GM04504 (cell line): ENCODE measurements at regions not wholly inside any gene's neighbourhood (a gene's known extent, or its start where the extent isn't known, plus 50 kb on each side); places are given as distances from the start of the nearest gene placed in this dataset.
"Not testable (repeated sequence)": the region's sequence is repeated elsewhere in the genome, so short reads cannot be mapped to it uniquely, and the experiment has no call there.

Experiments
- DNase-seq: peaks from one replicate; pipeline ENCODE4 v3.0.0-alpha.2; 2012; ENCODE audit warnings: low read depth

DNA sequence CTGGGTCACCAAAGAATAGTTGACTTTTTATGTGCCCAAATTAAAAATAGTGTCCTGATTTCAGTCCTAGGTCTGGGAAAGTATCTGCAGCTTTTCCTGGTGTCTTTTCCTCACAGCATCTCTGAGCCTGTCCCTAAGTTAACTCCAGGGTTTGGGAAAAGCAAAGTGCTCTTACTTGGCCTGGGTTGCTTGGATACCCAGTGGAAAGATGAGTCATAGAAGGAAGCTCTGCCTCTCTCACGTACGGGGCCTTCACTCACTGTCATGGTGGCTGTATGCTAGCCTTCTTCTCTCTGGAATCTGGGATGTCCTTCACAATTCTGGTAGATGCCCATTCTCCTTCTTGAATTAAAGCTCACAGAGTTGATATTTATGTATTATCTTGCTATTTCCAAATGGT lies 607.3 kb downstream of the ANKRD50 start:
- no peak for DNase-seq

DNA sequence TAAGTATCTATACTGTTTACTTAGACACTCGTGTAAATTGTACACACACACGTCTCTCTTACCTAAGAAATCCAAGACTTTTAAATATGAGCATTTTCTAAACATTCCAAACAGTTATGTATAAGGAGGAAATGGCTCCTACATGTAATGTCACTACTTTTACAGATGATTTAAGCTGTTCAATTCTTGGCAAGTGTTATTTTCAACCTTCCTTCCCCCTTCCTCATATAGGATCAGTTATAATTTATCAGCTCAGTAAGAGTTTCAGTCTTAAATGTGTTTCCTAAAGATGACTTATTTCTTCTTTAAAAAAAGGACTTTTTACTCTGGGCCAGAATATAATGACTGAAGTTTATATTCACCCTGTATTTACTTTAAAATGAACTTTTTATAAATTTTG lies 601.1 kb downstream of the ANKRD50 start:
- no peak for DNase-seq

DNA sequence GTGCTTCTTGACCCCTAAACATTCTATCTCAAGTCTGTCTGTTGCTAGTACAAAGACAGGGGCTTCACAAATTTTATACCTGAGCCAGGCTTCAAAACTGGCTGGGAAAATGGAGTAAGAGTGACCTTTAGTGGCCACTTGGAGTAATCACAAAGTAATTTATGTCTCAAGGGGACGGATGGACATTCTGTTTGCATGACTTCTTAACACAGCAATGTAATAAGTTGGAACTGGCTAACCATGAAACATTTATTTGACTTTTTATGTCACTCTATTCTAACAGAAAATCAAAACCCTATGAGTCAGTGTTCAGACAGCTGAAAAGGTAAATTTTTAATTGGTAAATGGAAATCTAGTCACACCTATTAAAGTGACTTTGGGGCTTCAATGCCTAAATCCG lies 600.6 kb downstream of the ANKRD50 start:
- DNase-seq, result peak; percentile 47

DNA sequence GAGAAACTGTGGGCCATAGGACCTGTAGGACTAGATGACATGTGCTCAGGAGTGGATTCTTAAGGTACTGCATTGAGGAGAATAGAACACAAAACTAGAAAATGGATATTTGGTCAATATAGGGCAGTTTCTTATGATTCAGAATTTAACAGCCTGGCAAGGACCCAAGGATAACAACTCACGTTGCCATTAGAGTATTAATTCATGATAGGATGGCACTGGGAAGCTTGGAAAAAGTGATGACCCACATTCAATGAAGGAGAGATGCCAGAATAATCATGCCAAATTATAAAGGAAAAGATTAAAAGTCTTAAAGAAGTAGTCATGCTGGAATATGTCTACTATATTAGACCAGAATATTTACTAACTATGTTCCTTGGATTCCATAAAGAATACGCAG lies 594.5 kb downstream of the ANKRD50 start:
- DNase-seq, result no peak

DNA sequence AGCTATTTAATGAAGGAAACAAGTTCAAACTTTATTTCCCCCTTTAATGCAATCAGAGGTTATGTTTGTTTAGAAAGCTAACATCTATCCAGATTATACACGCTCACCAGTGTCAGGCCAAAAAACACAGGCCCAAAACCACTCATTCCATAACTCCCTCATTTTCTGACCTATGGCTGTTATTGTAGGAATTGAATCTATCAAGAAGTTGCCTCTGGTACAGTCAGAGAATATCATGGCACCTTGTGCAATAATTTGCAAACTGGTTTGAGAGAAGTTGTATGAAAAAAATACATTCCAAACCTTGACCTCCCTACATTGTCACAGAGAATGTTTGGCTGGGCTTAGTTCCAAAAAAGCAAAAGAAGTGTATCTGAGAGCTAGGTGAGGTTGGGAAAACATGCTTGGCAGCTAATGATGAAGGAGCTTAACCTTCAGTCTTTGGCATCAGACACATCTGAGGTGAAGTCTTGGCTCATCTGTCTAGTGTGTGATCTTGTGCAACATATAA lies 591.0 kb downstream of the ANKRD50 start:
- DNase-seq, result no peak

DNA sequence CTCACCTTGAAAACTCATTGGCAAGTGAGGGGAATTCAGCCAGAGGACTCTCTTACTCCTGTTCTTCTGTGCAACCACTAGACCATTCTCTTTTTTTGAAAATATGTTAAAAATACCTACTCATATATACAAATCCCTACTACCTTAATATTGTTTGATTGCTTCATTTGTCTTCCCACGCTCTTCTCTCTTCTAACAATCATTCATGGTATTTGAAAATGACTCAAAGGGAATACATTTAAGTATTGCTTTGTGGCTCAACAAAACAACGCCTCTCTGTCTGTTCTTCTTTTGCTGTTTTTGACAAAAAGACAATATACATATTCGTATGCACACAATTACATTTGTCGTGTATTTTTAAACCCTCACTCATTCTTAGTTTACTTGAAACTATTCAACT lies 589.4 kb downstream of the ANKRD50 start:
- DNase-seq, result no peak

DNA sequence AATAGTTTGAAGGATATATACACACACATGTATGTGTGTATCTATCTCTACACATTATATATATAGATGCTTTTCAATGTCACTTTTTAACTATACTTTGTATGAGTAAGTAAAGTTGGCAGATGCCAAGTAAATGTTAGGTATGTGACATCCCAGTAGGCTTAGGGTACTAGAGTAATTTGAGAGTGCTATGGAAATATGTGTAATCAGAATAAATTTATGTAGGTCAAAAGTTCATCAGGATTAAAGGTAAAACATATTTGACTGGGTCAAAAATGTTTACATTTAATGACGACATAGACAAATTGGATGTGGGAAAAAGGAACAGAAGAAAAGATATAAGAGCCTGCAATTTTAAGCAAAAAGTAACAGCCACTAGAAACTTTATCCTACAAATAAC lies 588.8 kb downstream of the ANKRD50 start:
- no peak for DNase-seq

DNA sequence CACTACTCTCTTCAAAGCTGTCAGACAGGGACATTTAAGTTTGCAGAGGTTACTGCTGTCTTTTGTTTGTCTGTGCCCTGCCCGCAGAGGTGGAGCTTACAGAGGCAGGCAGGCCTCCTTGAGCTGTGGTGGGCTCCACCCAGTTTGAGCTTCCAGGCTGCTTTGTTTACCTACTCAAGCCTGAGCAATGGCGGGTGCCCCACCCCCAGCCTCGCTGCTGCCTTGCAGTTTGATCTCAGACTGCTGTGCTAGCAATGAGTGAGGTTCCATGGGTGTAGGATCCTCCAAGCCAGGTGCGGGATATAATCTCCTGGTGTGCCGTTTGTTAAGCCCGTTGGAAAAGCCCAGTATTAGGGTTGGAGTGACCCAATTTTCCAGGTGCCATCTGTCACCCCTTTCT lies 581.2 kb downstream of the ANKRD50 start:
- not testable (repeated sequence) for DNase-seq

DNA sequence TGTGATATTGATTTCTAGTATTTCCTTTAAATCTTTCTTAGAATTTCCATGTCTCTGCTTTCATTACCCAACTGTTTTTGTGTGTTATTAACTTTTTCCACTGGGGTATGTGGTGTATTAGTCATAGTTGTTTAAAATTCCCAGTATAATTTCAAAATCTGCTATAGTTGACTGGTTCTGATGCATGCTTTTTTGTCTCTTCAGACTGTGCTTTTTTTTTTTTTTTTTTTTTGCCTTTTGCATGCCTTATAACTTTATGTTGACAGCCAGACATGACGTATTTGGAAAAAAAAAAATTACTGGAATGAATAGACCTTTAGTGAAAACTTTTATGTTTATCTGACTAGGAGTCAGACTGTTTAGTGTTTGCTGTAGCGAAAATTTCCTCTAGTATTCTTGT lies 580.4 kb downstream of the ANKRD50 start:
- no peak for DNase-seq

DNA sequence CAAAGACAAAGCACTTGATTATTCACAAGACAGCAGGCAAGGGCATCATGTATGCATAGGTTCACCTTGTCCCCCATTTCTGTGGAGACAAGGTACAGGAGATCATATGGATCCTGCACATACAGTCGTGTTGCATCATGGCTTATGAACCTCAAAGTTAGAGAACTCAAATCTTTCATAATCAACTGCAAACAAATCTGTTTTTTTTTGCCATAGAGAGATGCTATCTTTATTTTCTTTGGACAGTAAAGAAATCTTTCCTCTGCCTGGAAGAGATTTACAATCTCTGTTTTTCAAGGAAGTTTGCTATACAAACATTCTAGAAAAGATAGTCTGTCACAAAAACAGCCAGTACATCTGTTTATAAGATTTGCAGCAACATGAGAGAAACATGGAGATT lies 578.8 kb downstream of the ANKRD50 start:
- no peak for DNase-seq

DNA sequence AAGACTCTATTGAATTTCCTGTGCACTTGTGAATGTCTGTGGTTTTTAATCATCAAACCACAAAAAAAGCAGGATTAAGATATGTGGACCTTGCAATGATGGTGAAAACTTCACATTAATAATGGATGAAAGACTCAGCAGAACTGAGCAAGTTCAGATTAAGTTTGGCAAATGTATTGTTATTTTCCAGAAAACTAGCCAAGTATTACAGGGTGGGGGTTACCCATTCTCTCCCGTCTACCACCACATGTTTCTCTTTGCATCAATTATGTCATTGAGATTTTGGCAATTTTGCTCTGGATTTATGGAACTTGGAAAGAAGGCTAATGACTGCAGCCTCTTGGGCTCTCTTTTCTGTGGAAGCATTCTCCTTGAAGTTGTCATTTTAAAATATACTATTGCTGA lies 577.1 kb downstream of the ANKRD50 start:
- DNase-seq, result no peak

DNA sequence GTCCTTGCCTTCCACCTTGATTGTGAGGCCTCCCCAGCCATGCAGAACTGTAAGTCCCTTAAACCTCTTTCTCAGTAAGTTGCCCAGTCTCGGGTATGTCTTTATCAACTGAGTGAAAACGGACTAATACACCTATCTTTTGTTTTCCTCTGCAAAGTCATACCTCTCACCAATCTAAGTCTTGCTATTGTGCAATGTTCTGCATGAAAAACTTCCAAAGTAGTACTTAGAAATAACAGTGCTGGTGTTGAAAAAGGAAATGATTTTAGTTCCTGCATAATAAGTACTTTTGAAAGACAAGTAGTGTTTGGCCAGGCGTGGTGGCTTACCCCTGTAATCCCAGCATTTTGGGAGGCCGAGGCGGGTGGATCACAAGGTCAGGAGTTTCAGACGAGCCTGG lies 573.5 kb downstream of the ANKRD50 start:
- no peak for DNase-seq

DNA sequence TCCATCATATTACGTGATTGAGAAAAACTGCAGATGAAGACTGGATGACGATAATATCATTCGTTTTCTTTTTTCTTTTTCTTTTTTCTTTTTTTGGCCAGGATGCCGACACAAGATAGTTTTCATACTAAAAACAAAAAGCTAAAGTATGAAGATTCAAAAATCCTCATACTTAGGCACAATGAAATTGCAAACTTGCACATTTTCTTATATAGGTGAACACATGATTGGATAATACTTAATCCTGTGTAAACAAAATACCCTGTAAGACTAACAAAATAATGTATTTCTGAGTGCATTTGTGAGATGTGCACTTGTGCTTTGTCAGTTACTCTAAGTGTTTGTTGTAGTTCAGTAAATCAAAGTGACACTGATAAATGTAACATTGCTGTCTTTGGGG lies 568.9 kb downstream of the ANKRD50 start:
- no peak for DNase-seq

DNA sequence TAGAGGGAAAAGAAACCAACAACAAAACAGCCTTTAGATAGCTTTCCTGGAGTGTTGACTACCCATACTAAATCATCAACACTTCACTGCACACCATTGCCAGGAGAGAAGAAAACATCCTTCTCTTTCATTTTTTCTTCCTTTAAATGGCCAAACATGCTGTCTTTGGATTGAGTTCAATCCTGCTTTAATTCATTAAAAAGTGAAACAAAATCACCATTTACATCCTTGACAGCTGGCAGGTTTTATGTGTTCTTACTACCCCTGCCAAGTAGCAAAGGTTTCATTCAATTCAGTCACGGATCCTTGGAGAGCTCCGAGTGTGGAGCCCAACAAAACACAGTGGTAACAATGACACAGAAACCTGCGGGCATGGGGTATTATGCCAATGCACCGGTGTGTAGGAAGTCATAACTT lies 568.3 kb downstream of the ANKRD50 start:
- DNase-seq, result peak; percentile 23

DNA sequence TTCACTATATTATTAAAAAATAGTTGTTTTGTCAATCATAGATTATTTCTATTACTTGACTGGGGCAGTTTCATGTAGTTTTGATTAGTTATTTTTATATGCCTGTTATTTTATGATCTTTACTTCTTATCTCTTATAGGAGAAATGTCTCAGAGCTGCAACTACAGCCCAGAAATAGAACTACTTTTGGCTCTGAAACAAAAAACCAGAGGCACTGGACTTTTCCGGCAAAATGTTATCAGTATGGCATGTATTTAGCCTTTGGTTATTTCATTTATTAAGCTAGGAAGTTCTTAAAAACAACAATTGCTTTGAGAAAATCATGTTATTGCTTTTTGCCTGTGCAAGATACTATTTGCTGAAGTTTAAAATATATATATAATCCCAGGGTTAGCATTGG lies 566.5 kb downstream of the ANKRD50 start:
- no peak for DNase-seq

DNA sequence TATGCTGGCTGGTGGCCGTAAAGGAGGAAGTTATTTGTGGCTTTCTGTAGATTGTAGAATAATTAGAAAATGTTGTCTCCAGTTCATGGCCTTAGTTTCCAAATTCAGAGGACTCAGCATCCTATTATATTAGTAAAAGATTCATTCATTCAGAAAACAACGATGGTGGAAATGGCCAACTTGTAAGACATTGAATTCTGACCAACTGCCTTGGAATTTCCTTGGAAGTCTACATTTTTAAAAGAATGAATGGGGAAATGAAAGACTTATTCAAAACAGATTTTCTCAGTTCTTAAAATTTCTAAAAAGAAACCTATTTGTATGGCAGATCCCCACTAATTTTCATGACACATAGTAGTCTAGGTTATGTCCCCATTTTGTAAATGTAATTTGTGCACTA lies 561.5 kb downstream of the ANKRD50 start:
- DNase-seq, result no peak

DNA sequence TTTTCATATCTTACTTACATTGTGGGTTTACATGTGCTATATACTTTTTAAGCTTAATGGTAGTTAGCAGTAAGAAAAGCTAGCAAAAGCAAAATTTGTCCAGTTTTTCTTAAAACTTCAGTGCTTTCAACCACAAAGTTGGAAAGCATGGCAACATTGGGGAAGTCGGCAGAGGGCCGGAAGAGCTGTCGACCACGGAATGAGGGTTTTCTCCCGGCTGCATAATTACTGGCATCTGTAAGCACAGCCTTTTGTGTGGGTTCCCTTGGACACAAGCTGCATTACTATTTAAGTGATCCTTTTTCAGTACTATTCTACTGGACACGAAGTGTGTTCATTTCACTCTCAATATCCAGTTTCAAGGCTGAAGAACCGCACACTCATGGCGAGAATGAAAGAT lies 560.4 kb downstream of the ANKRD50 start:
- no peak for DNase-seq

DNA sequence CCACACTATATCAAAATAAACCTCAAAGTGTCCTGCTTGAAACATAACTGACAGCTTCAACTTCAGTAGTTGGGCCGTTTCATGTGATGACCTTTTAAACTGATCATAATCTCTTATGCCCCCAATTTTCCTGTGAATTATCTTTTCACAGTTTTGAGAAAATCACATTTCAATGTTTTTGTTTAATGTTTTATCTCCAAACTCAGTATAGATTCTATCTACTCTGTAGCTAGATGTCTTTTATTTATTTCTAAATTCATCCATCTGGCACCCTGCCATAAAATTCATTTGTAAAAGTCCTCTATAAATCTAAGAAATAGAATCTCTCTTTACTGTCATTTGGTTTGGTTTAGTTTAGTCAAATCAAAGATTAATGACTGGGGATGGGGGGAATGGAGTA lies 557.3 kb downstream of the ANKRD50 start:
- no peak for DNase-seq

DNA sequence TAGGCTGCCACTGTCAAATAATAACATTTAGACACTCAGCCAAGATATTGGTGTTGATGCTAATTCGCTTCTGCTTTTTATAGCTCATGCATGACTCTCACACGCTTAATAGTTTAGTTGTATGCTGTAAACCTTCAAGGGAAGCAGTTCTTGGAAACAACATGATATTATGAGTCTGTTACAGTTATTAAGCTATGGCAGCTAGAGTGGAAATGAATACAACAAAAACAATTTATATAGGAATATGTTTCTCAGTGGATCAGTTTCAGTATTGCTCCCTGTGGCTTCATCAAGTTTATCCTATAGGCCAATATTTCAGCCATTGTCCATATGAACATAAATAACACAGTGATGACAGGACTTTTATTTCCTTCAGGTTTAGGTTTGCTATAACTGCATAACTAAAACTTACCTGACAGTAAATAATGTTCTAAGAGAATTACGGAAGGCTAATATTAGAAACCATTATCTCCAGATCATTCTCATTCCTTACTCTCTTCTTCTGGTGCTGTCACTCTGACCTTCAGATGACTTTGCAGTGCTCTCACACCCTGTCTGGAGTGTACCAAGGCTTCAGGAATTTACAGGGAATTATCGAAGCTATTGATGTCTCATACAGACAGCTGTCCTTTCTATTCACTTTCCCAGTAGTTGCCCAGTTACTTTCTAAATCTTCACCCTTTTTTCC lies 555.0 kb downstream of the ANKRD50 start:
- no peak for DNase-seq

DNA sequence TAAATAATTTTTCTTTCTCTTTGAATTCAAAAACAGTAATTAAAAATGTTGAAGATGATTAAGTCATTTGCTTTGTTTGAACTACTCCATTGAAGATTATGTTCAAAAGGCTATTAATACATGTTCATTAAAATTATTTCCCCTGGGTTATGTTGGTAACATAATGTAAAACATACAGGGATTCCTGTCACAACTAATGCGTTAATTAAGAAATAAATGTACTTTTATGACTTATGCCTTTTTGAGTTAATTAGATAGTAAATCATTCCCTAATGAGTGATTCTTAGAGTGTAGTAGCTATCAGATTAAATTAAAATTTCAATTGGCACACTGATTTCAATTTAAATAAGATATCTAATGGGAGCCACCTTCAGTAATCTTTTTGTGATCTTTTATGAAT lies 549.1 kb downstream of the ANKRD50 start:
- DNase-seq, result no peak

DNA sequence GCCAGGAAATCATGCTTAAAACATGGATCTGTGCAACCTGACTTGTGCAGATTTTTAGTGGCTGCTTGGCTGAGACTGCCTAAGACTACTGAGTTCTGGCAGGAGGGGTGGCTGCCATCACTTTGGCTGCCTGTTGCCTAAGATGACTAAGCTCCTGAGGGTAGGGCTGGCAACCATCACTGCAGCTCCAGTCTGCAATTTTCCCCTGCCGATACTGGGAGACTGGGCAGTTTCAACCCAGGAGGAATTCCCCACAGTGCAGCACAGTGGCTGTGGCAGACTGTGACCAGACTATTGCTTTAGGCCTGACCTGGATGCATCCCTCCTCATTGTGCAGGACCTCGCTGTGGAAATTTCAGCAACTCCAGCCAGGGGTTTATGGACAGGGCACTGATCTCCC lies 544.9 kb downstream of the ANKRD50 start:
- DNase-seq, result no peak

DNA sequence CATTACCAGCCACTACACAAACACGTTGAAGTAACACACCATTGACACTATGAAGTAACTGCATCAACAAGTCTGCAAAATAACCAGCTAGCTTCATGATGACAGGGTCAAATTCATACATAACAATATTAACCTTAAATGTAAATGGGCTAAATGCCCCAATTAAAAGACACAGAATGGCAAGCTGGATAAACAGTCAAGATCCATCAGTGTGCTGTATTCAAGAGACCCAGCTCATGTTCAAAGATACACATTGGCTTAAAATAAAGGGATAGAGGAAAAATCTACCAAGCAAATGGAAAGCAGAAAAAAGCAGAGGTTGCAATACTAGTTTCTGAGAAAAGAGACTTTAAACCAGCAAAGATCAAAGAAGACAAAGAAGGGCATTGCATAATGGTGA lies 543.0 kb downstream of the ANKRD50 start:
- not testable (repeated sequence) for DNase-seq

DNA sequence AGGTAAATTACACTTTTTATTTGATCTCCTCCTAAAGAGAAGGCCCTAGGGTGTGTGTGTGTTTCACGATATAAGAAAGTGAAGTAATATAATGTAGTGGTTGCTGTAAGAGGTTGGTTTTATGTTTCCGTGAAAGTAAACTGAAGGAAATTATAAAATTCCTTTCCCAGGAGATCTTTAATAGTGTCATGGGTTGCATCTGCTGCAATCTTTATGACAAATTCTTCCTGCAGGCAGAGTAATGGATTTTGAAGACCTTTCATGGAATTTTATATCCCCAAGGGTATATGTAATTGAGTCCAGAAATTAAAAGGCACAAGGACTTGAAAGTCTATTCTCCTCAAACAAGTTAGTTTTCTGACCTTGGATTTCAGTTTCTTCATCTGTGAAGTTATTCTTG lies 538.6 kb downstream of the ANKRD50 start:
- DNase-seq, result no peak

DNA sequence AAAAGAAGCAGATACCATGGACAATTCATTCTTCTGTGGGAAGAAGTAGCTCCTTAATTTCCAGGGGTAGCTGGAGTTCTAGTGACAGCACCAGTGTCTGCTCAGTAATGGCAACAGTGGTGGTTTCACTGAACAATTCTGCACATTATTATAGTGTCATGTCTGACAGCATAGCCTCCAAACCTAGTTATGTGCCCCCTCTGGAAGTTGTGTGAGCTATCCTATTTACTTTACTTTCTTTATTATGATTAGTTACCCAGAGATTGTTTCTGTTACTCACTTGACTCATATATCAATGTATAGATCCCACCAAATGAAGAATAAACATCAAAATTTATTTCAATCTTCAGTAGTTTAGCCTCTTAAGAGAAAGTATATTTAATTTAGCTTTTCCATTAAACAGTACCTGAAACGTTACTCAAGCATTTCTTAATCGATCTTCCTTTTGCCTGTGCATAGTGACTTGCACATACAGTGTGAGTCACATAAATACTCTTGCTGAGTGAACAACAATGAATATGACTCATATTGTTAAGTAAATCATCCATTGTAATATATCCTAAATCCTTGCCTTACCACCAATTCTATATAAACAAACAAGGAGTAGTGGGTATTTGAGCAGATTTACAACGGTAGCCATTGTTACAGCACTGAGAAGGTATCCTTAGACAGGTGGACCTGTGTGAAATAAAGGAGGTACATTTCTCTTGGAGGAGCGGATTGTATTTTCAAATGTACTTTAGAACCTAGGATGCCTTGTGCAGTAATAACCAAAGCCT lies 534.7 kb downstream of the ANKRD50 start:
- DNase-seq, result no peak
